HG03103 (cell line): ENCODE measurements at regions not wholly inside any gene's neighbourhood (a gene's known extent, or its start where the extent isn't known, plus 50 kb on each side); places are given as distances from the start of the nearest gene placed in this dataset.

Source experiments
- ATAC-seq: cut with Tn5 transposase; IDR thresholded peaks from one replicate; pipeline ENCODE4 v1.9.1; 2021; ENCODE audit warnings: low read depth; ENCODE audit not compliant: unreplicated experiment

DNA sequence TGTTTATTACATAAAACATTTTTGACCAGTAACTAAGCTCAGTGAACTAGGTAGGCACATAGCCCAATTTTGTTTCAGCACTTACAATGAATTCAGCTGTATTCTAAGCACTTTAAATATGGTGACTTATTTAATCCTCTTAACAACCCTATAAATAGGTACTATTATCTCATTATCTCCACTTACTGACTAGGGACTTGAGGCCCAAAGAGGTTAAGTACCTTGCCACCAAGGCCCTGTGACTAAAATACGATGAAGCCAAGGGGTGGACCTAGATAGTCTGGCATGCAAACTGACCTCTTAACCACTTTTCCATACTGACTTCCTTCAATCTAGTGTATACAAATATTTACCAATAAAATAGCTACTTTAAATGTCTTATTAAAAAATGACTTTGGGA is 266.4 kb downstream of the ZNF608 start:
- no peak for ATAC-seq

DNA sequence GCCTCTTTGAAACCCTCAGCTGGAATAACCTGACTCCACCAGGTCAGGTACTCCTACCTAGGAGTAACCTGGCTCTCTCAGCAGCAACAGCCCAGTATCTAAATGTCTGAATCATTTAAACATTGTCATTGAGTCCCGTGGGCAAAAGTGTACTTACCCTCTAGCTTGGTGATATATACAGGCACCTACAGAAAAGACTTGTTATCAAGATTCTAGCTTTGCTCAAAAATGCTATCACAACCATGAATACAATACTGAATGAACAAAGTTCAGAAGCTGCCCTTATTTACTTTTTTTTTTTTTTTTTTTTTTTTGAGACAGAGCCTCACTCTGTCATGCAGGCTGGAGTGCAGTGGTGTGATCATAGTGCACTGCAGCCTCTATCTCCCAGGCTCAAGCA is 268.2 kb downstream of the ZNF608 start:
- ATAC-seq, result no peak

DNA sequence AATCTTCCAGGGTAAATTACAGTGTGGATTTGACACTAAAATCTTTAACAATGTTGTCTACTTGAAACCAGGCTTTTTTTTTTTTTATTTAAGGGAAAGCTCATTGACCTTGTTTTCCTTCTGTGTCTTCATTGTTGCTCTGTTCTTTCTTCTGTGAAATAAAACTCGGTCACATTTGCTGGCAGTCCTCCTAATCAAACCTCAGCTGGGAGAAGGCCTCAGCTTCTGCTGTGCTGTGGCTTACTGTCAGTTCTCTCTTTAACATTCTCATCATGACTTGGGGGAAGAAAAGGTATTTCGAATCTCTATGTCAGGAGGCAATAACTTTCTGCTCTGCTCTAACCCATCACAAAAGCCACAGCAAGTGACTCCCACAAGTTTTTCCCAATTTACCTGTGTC is 268.9 kb downstream of the ZNF608 start:
- ATAC-seq, result no peak

DNA sequence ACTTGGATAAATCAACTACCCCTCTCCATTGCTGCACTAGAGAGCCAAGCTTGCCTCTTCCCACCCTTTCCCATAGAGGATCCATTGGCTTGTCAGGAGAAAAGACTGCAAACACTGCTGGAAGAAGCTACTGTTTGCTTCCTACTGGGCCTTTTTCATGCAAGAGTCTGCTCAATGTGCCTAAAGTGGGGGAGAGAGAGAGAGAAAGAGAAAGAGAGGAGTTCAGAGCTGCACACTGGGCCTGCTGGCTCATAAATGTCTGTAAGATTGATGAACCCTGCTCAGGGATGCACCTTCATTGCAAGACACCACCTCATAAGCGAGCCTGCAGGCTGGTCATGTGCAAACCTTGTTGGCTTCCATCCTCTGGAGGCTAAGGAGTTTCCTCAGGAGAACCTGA is 269.4 kb downstream of the ZNF608 start:
- no peak for ATAC-seq

DNA sequence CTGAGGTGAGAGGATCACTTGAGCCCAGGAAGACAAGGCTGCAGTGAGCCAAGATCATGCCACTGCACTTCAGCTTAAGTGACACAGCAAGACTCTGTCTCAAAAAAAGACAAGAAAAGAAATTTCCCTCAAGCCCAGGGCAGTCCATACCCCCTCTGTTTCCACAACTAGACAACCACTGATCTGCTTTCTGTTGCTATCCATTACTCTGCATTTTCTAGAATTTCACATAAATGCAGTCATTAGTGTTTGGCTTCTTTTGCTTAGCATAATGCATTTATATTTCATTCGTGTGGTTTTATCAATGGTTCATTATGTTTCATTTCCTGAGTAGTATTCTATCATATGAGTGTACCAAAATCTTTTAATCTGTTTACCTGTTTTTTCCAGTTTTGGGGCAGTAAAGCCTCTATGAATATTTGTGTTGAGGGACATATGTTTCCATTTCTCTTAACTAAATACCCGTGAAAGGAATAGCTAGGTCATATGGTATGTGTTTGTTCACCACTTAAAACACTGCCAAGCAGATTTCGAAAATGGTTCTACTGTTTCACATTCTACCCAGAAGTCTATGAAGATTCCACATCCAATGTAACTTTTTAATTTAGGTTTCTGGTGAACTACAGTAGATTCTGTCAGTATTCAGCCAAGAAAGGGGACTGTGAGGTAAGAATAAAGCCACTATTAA is 271.8 kb downstream of the ZNF608 start:
- ATAC-seq, result no peak

- no peak for ATAC-seq
These were observed 277.6 kb downstream of the ZNF608 start for GRCh38 chr5:124468671-124469411.

DNA sequence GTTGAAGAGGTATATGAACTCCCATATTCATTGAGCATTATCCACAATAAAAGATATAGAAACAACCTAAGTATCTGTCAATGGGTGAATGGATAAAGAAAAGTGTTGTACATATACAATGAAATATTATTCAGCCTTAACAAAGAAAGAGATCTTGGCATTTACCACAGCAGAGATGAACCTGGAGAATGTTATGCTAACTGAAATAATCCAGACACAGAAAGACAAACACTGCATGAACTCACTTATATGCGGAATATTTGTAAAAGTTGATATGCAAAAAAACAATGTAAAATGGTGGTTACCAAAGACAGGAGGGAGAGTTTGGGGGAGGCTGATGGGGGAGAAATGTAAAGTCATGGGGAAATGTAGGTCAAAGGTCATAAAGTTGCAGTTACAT is 278.7 kb downstream of the ZNF608 start:
- no peak for ATAC-seq

GRCh38 chr5:124466011-124466410 is 280.4 kb downstream of the ZNF608 start:
- ATAC-seq, result no peak

DNA sequence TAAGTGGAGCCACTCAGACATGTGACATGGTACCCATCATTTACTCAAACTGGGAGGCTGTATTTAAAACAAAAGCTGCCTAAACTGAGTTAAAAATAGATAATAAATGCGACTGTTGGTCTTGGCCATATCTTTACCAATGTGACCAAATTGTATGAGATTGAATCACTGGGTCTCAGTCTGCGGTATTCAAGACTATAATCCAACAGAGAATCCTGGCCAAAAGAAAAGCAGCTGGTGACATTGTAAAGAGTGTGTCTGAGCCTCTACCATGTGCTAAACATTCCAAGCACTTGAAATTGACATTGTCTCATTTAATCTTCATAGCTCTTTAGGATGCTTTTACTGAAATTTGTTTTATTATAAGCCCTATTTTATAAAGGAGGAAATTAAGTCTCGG is 282.6 kb downstream of the ZNF608 start:
- ATAC-seq, result no peak

DNA sequence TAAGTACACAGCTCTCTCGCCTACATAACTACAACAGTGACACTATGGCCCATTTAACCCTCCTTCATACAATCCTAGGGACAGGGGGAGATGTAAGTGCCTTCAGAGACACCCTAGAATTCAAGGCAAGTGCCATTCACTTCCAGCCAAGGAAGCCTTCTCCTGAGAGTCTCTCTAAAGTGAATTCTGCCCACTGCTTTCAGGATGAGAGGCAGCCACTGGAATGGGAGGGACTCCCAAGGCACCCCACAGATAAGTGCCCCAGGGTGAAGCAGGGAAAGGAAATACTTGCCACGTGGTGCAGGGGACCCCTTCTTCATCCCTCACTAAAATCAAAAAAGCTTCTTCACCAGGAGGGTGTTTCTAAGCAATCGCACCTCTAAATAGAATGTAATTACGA is 283.7 kb downstream of the ZNF608 start:
- ATAC-seq, result no peak

DNA sequence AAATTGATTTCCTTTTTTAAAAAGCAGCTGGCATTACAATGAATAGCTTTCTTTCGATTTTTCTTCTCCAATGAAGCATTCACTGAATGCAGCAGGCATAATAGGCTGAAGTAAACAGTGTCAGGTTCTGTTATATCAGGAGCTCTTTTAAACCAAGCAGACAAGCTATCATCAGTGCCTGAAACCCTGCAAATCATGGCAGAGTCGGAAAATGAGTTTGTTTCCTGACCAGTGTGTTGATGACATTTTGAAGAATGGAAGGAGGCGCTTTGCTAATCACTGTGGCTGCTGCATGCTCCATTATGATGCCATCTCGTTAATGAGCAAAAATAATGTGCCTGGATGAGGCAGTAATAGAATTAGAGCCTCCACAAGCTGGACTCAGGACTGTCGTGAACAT is 284.5 kb downstream of the ZNF608 start:
- no peak for ATAC-seq

GRCh38 chr5:124461157-124461556 is 285.3 kb downstream of the ZNF608 start:
- ATAC-seq, result no peak

DNA sequence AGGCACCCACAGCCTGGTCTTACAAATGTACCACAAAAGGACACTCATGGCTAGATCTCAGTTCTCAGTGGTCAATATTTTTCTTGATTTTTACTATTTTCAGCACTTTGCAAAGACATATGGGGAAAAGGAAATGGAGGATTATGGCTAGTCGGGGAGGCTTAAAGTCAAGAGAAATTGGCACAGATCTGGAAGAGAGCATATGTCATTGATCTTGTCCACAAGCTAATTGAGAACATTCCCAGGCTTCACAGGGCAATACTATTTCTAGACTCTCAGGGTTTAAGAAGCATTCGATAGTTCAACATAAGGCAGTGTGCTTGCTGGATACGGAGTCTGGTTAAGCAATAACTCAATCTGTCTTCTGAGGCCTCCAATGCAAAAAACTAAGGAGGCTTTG is 285.8 kb downstream of the ZNF608 start:
- no peak for ATAC-seq

- ATAC-seq, result no peak
These were observed 286.5 kb downstream of the ZNF608 start for GRCh38 chr5:124459984-124460383.

- ATAC-seq, result no peak
These were observed 288.5 kb downstream of the ZNF608 start for GRCh38 chr5:124457901-124458300.

DNA sequence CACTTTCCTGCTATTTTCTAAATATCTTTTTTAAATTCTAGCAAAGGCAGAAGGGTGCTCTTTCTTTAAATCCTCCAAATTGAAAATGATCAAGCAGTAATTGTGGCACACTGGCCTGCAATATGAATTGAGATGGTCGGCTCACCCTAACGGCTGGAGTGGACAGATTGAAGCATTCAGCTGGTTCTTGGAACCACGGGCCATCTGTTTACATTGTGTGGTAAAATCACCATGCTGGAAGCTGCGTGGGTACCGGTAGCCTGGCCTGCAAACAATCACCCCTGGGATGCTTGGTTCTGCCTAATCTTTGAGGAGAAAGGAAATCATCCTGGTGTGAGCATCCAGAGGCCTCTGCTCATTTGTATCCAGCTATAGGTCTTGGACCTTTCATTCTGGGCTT is 289.3 kb downstream of the ZNF608 start:
- ATAC-seq, result no peak

DNA sequence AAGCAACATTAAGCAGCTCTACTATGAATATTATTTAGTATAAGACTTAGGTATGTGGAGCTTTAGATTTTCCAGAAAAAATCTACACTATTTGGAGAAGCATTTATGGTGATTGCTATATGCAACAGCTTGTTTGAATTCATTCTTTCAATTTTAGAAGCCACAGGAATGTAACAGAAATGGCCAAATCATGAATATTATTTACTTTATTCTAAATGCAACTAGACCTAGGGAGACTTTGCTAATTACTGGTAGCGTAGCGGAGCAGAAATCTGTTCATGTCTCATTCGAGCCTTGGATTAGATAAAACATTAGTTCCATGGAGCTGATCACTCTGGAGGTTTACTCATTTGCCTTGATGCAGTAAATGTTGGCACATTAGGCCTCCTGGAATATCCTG is 290.2 kb downstream of the ZNF608 start:
- no peak for ATAC-seq

DNA sequence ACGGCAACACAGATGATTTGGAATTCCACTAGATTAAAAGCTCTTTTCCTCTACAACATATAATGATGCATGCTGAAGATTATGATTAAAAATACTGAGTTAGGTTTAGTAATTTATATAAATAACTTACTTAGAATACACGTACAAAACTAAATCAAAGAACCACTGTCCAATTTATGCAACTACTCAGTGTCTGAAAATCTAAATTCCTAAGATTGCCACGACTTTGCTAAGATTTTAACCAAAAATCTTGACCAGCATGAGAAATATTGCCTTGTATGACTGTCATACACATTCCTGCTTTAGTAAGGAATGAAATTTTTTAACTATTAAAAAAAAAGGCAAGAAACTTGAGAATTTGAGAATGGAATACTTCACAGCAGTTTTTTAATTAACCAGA is 292.4 kb downstream of the ZNF608 start:
- no peak for ATAC-seq

DNA sequence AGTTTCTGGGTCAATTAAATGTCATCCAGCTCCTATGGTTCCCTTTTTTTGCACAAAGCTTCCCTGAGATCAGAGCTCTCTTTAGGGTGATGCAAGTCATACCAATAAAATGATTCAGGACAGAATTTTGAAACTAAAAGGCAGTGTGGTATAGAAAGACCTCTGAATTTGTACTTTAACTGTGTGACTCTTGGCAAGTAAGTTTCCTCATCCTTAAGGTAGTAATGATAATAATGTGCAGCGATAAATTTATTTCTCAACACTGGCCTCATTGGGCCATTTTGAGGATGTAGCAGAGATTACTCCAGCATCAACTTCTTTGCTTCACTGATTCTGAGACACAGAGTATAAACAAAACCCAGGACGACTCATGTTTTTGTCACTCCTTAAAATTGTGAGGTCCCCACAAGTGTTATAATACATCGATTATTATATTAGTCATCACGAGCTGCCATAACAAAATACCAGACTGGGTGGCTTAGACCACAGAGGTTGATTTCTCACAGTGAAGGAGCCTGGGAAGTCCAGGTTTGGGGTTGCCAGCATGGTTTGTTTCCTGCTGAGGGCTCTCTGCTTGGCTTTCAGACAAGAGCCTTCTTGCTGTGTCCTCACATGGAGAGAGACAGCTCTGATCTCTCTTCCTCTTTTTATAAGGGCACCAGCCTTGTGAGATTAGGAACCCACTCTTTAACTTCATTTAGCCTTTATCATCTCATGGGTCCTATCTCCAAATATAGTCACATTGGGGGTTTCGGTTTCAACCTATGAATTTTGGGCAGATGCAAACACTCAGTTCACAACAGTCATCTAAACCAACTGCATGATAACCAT is 293.0 kb downstream of the ZNF608 start:
- peak; percentile 97 for ATAC-seq

- ATAC-seq, result no peak
These were observed 294.0 kb downstream of the ZNF608 start for GRCh38 chr5:124452412-124452811.

GRCh38 chr5:124451721-124452383 is 294.6 kb downstream of the ZNF608 start:
- ATAC-seq, result no peak
